ENCODE measurements at regions not wholly inside any gene's neighbourhood (a gene's known extent, or its start where the extent isn't known, plus 50 kb on each side); places are given as distances from the start of the nearest gene placed in this dataset.

- TF ChIP-seq CTCF (IDR thresholded peaks at IDR 0.05) (no peak), POLR2A (IDR thresholded peaks at IDR 0.05) (no peak)
These were observed 1594.6 kb downstream of the ARAP2 start for GRCh38 chr4:34649716-34650115.
